Astrocyte (in vitro differentiated cells and primary cell): ENCODE measurements at regions not wholly inside any gene's neighbourhood (a gene's known extent, or its start where the extent isn't known, plus 50 kb on each side); places are given as distances from the start of the nearest gene placed in this dataset.

Experiments used
- DNase-seq: peaks from one replicate; pipeline ENCODE4 v3.0.0-alpha.2; 2010; ENCODE audit warnings: low read depth
- FAIRE-seq: peaks from 2 replicates; lab custom pipeline; 2011; peaks lifted over from hg19 to GRCh38; lab: Jason Lieb, UNC
- H2AFZ ChIP-seq: 2 replicates; pipeline ENCODE4 v1.6.0; 2012; ENCODE audit warnings: low read depth, low read length, inconsistent platforms
- H3K27ac ChIP-seq: 2 replicates; pipeline ENCODE4 v1.5.1; 2011; ENCODE audit warnings: low read depth, low read length, inconsistent platforms
- H3K27me3 ChIP-seq: 2 replicates; pipeline ENCODE4 v1.6.0; 2011; ENCODE audit warnings: low read length, inconsistent platforms; ENCODE audit not compliant: insufficient read depth
- H3K36me3 ChIP-seq: 2 replicates; pipeline ENCODE4 v1.5.1; 2011; ENCODE audit warnings: low read length, inconsistent platforms; ENCODE audit not compliant: insufficient read depth
- H3K4me1 ChIP-seq: 2 replicates; pipeline ENCODE4 v1.5.1; 2011; ENCODE audit warnings: low read length, inconsistent platforms; ENCODE audit not compliant: insufficient read depth
- H3K4me2 ChIP-seq: 2 replicates; pipeline ENCODE4 v1.6.0; 2012; ENCODE audit warnings: low read length, inconsistent platforms
- H3K4me3 ChIP-seq: 2 replicates; pipeline ENCODE4 v1.5.1; 2011; ENCODE audit warnings: low read depth, mild to moderate bottlenecking, low read length, inconsistent platforms; ENCODE audit not compliant: insufficient read depth
- H3K79me2 ChIP-seq: 2 replicates; pipeline ENCODE4 v1.6.0; 2012; ENCODE audit warnings: mild to moderate bottlenecking, low read length, inconsistent platforms; ENCODE audit not compliant: insufficient read depth
- H3K9ac ChIP-seq: 2 replicates; pipeline ENCODE4 v1.6.0; 2012; ENCODE audit warnings: mild to moderate bottlenecking, low read length, inconsistent platforms
- H3K9me3 ChIP-seq: 2 replicates; pipeline ENCODE4 v1.5.1; 2012; ENCODE audit warnings: low read depth, mild to moderate bottlenecking, low read length, inconsistent platforms; ENCODE audit not compliant: insufficient read depth
- H4K20me1 ChIP-seq: 2 replicates; pipeline ENCODE4 v1.6.0; 2012; ENCODE audit warnings: low read length, inconsistent platforms; ENCODE audit not compliant: insufficient read depth
- H3K27ac Mint-ChIP-seq: one replicate; pipeline ENCODE4 v1.8.0; 2021; ENCODE audit warnings: mild to moderate bottlenecking, mixed read lengths; ENCODE audit not compliant: unreplicated experiment
- H3K27me3 Mint-ChIP-seq: one replicate; pipeline ENCODE4 v1.8.0; 2021; ENCODE audit warnings: low read depth, mixed read lengths; ENCODE audit not compliant: unreplicated experiment
- H3K36me3 Mint-ChIP-seq: one replicate; pipeline ENCODE4 v1.8.0; 2021; ENCODE audit warnings: low read depth, mixed read lengths; ENCODE audit not compliant: unreplicated experiment
- H3K4me1 Mint-ChIP-seq: one replicate; pipeline ENCODE4 v1.8.0; 2021; ENCODE audit warnings: low read depth, mixed read lengths; ENCODE audit not compliant: unreplicated experiment
- H3K4me3 Mint-ChIP-seq: one replicate; pipeline ENCODE4 v1.8.0; 2021; ENCODE audit warnings: mild to moderate bottlenecking, moderate library complexity, mixed read lengths; ENCODE audit not compliant: unreplicated experiment
- H3K9me3 Mint-ChIP-seq: one replicate; pipeline ENCODE4 v1.8.0; 2021; ENCODE audit warnings: mild to moderate bottlenecking, mixed read lengths; ENCODE audit not compliant: unreplicated experiment
- CTCF ChIP-seq: IDR thresholded peaks from 2 replicates; pipeline ENCODE4 v1.5.1; 2011; ENCODE audit warnings: low read depth, mild to moderate bottlenecking, inconsistent platforms, low read length, moderate library complexity; ENCODE audit not compliant: insufficient read depth
- EZH2 ChIP-seq: IDR thresholded peaks from 2 replicates; pipeline ENCODE4 v1.6.1; 2012; ENCODE audit warnings: mild to moderate bottlenecking, low read length, inconsistent platforms; ENCODE audit not compliant: insufficient read depth

DNA sequence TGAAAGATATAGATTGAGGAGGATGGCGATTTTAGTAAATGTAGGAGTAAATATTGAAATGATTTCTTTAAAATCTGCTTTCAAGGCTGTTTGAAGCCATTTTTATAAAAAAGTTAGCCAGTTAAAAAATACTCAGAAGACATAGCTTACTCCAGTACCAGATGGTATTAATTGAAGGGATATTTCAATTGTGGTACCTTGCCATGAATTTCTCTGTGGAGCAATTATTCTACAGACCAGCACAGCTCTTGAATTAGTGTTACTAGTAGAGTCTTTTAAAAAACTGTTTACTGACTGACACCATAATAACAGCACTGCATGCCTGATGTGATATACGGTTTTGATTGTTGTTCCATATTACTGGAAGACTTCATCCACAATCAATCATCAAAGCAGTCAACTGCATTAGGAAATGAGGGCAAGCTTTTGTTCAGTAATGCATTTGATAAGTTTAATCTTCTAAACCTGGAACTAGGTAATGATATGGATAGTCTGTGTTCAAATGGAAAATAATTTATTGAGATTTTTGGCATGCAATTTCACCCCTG, 106.4 kb downstream of the MFSD1 start:
- TF ChIP-seq CTCF: no peak
- no peak for TF ChIP-seq EZH2
- no peaks in the 10 kb centered on the region for H3K9me3 ChIP-seq
- peaks cover 8% of the 10 kb centered on the region for H3K4me1 Mint-ChIP-seq
- no peaks in the 10 kb centered on the region for H3K27me3 ChIP-seq
- H3K4me2 ChIP-seq: no peak overlapping the region
- DNase-seq (no peak), FAIRE-seq (no peak)
- no peak overlapping the region for H3K9ac ChIP-seq
- H3K79me2 ChIP-seq: no peaks in the 10 kb centered on the region
- H3K27me3 Mint-ChIP-seq: peaks cover 5% of the 10 kb centered on the region
- no peak overlapping the region for H2AFZ ChIP-seq
- H3K4me1 ChIP-seq: no peaks in the 10 kb centered on the region
- no peaks in the 10 kb centered on the region for H4K20me1 ChIP-seq
- no peak overlapping the region for H3K27ac Mint-ChIP-seq
- no peak overlapping the region for H3K27ac ChIP-seq
- no peaks in the 10 kb centered on the region for H3K9me3 Mint-ChIP-seq
- H3K4me3 ChIP-seq: no peak overlapping the region
- no peaks in the 10 kb centered on the region for H3K36me3 ChIP-seq
- no peaks in the 10 kb centered on the region for H3K36me3 Mint-ChIP-seq
- H3K4me3 Mint-ChIP-seq: no peak overlapping the region

GRCh38 chr3:158909870-158910269, 108.0 kb downstream of the MFSD1 start:
- Mint-ChIP-seq H3K4me1 (peaks cover 8% of the 10 kb centered on the region), H3K27me3 (peaks cover 5% of the 10 kb centered on the region)
- no peaks in the 10 kb centered on the region for H3K27me3 ChIP-seq

More at GRCh38 chr3:158909870-158910269, 108.0 kb downstream of the MFSD1 start:
- no peak overlapping the region for H3K4me2 ChIP-seq
- H2AFZ ChIP-seq: no peak overlapping the region
- H3K9ac ChIP-seq: no peak overlapping the region
- no peak for TF ChIP-seq EZH2
- TF ChIP-seq CTCF: no peak
- Mint-ChIP-seq H3K9me3 (no peaks in the 10 kb centered on the region), H3K36me3 (no peaks in the 10 kb centered on the region), H3K27ac (no peak overlapping the region), H3K4me3 (no peak overlapping the region)
- H3K27ac ChIP-seq: no peak overlapping the region
- no peaks in the 10 kb centered on the region for H3K4me1 ChIP-seq
- H4K20me1 ChIP-seq: no peaks in the 10 kb centered on the region
- no peaks in the 10 kb centered on the region for H3K9me3 ChIP-seq
- FAIRE-seq: no peak
- H3K36me3 ChIP-seq: no peaks in the 10 kb centered on the region
- H3K79me2 ChIP-seq: no peaks in the 10 kb centered on the region
- DNase-seq: peak; percentile 31
- no peak overlapping the region for H3K4me3 ChIP-seq
